Lung (tissue), 11 donors: ENCODE measurements at regions not wholly inside any gene's neighbourhood (a gene's known extent, or its start where the extent isn't known, plus 50 kb on each side); places are given as distances from the start of the nearest gene placed in this dataset.

Source experiments
- ATAC-seq: fragments of 200-7000 bp; cut with Tn5 transposase; one replicate; pipeline ENCODE4 v1.9.1; 2020; ENCODE audit warnings: moderate number of reproducible peaks; ENCODE audit not compliant: insufficient read depth, low FRiP score
- DNase-seq, 3 donors: peaks; one replicate each; pipeline ENCODE4 v3.0.0-alpha.2; 2013 to 2017
- H3K27ac ChIP-seq, 2 donors: one replicate each; pipeline ENCODE4 v1.5.1; 2013; ENCODE audit warnings: mild to moderate bottlenecking in 2 of 2, moderate library complexity in 2 of 2, control low read depth in 1 of 2, inconsistent platforms in 1 of 2, low read depth in 1 of 2, low read length in 1 of 2
- H3K27me3 ChIP-seq, 3 donors: one replicate each; pipeline ENCODE4 v1.5.1; 2013; ENCODE audit warnings: low read length in 2 of 3; ENCODE audit not compliant: control insufficient read depth in 3 of 3, insufficient read depth in 3 of 3
- H3K36me3 ChIP-seq, 4 donors: one replicate each; pipeline ENCODE4 v1.5.1; 2013; ENCODE audit warnings: low read length in 4 of 4, mild to moderate bottlenecking in 1 of 4, moderate library complexity in 1 of 4; ENCODE audit not compliant: control insufficient read depth in 4 of 4, insufficient read depth in 4 of 4
- H3K4me1 ChIP-seq, 5 donors: one replicate each; pipeline ENCODE4 v1.5.1; 2013; ENCODE audit warnings: low read length in 5 of 5, mild to moderate bottlenecking in 2 of 5, moderate library complexity in 1 of 5; ENCODE audit not compliant: control insufficient read depth in 5 of 5, insufficient read depth in 5 of 5
- H3K4me3 ChIP-seq: one replicate; pipeline ENCODE4 v1.5.1; 2013; ENCODE audit warnings: mild to moderate bottlenecking, control low read depth, moderate library complexity
- H3K9ac ChIP-seq, 2 donors: one replicate each; pipeline ENCODE4 v1.5.1; 2013; ENCODE audit warnings: low read length in 2 of 2, control low read depth in 1 of 2; ENCODE audit not compliant: insufficient read depth in 1 of 2
- H3K9me3 ChIP-seq, 4 donors: one replicate each; pipeline ENCODE4 v1.5.1; 2013; ENCODE audit warnings: low read length in 3 of 4, mild to moderate bottlenecking in 1 of 4, moderate library complexity in 1 of 4; ENCODE audit not compliant: control insufficient read depth in 4 of 4, insufficient read depth in 3 of 4
- WGBS, 2 donors: extraction: QIAGEN DNeasy Blood & Tissue Kit; methylation state at CpG; one replicate each; pipeline ENCODE4 v1.1.7; 2013; 5-methylcytosine and 5-hydroxymethylcytosine counted together
- TF ChIP-seq, protein P1 (sequence below): IDR thresholded peaks from 2 replicates; pipeline ENCODE4 v1.5.1; 2012; ENCODE audit warnings: mild to moderate bottlenecking; ENCODE audit errors: control extremely low read depth, extremely low read depth
- donor health status: control.
- donor health status: control.
- donor health status: Bipolar disorder and iron deficiency.
- donor health status: healthy.
- donor health status: DM: yes; HTN: yes; CAD: no.

DNA sequence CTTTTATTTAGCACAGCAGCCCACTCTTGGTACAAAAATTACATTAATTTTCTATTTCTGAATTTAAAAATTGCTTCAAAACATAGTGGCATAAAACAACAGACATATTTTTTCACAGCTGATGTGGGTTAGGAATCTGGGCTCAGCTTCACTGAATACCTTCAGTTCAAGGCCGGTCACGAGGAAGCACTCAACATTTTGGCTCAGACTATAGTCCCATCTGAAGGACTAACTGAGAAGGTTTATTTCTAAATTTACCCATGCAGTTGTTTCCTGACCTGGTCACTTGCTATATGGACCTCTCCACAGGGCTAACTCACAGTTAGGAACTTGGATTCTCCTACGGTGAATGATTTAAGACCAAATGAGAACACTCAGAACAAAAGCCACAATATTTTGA is 1230.2 kb upstream of the ADGRL3 start:
- Histone ChIP-seq H3K36me3 (no peaks in the 10 kb centered on the region), H3K9me3 (peaks cover 0 to 1% (median 0%) of the 10 kb centered on the region in 4 donors), H3K27ac (no peak overlapping the region), H3K27me3 (no peaks in the 10 kb centered on the region), H3K4me3 (no peak overlapping the region), H3K9ac (no peak overlapping the region), H3K4me1 (no peaks in the 10 kb centered on the region)
- 75 to 91% methylated on average over 3 of the region's 3 CpGs for WGBS, 2 donors
- ATAC-seq (no peak), DNase-seq (no peak)
- TF ChIP-seq, protein P1, sequence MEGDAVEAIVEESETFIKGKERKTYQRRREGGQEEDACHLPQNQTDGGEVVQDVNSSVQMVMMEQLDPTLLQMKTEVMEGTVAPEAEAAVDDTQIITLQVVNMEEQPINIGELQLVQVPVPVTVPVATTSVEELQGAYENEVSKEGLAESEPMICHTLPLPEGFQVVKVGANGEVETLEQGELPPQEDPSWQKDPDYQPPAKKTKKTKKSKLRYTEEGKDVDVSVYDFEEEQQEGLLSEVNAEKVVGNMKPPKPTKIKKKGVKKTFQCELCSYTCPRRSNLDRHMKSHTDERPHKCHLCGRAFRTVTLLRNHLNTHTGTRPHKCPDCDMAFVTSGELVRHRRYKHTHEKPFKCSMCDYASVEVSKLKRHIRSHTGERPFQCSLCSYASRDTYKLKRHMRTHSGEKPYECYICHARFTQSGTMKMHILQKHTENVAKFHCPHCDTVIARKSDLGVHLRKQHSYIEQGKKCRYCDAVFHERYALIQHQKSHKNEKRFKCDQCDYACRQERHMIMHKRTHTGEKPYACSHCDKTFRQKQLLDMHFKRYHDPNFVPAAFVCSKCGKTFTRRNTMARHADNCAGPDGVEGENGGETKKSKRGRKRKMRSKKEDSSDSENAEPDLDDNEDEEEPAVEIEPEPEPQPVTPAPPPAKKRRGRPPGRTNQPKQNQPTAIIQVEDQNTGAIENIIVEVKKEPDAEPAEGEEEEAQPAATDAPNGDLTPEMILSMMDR = no peak

DNA sequence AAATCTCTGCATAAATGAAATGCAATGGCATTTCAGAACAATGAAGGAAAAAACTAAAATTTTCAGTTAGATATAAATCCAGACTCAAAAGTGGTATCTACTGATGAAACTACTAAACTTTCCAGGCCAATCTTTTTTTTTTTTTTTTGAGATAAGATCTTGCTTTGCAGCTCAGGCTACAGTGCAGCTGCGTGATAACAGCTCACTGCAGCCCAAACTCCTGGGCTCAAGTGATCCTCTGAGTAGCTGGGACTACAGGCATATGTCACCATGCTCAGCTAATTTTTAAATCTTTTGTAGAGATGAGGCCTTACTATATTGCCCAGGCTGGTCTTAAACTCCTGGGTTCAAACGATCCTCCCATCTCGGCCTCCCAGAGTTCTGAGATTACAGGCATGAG is 1228.2 kb upstream of the ADGRL3 start:
- no peak overlapping the region for H3K9ac ChIP-seq

DNA sequence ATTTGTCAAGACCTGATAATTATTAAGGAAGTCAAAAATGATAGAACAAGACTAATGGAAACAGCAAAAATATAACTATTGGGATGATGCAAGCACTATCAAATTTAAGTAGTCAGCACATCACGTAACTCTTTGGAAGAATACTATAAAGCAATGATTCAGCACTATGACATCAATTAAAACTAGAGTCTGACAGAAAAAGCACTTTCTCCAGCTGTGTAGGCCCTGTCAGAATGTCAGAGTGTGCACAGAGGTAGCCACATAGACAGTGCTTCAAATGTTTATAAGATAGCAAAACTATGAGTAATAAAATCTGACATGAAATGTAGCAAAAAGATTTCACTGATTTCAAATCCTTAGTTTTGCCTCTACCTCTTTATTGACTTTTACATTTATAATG is 1226.6 kb upstream of the ADGRL3 start:
- no peak for ATAC-seq
- Histone ChIP-seq H3K9ac (no peak overlapping the region), H3K4me3 (no peak overlapping the region), H3K36me3 (no peaks in the 10 kb centered on the region), H3K9me3 (peaks cover 0 to 1% (median 0%) of the 10 kb centered on the region in 4 donors), H3K4me1 (no peaks in the 10 kb centered on the region), H3K27me3 (no peaks in the 10 kb centered on the region), H3K27ac (no peak overlapping the region)
- 79 to 81% methylated on average over 1 of the region's 1 CpG for WGBS, 2 donors
- TF ChIP-seq, protein P1 = no peak
- no peak for DNase-seq

More for the DNA sequence above, 1228.2 kb upstream of the ADGRL3 start:
- no peak overlapping the region for H3K27ac ChIP-seq
- H3K9me3 ChIP-seq = peaks cover 0 to 1% (median 0%) of the 10 kb centered on the region in 4 donors
- 81 to 85% methylated on average over 3 of the region's 3 CpGs for WGBS, 2 donors
- DNase-seq (no peak), ATAC-seq (no peak)
- no peak overlapping the region for H3K4me3 ChIP-seq
- TF ChIP-seq, protein P1 = no peak
- H3K27me3 ChIP-seq = no peaks in the 10 kb centered on the region
- no peaks in the 10 kb centered on the region for H3K36me3 ChIP-seq
- H3K4me1 ChIP-seq = no peaks in the 10 kb centered on the region

DNA sequence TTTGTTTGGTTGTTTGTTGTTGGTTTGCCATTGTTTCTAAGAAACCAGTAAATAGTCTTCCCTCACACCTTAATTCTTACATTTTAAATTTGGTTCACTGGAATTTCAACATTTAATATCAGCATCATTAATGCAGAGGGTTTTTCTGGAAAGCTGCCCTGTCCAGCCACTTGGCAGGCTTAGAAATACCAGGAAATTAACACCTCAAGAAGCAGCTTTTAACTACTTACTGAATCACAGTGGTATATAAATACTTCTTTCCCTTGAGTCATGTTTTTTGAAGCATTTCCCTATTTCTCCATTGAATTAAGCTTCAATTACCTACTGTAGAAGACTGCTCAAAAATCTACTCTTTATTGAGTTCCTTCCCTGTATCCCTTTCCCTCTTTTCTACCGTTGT is 1221.1 kb upstream of the ADGRL3 start:
- TF ChIP-seq, protein P1 = no peak
- no peak for ATAC-seq
- Histone ChIP-seq H3K9me3 (no peaks in the 10 kb centered on the region), H3K36me3 (no peaks in the 10 kb centered on the region), H3K4me3 (no peak overlapping the region), H3K27me3 (no peaks in the 10 kb centered on the region), H3K27ac (no peak overlapping the region), H3K4me1 (no peaks in the 10 kb centered on the region), H3K9ac (no peak overlapping the region)
- peak in 1 of 3 donors; percentile 13 for DNase-seq
- WGBS, 2 donors = 26 to 63% methylated on average over 1 of the region's 1 CpG
